ENCODE measurements at regions not wholly inside any gene's neighbourhood (a gene's known extent, or its start where the extent isn't known, plus 50 kb on each side); places are given as distances from the start of the nearest gene placed in this dataset.
"Not testable (repeated sequence)": the region's sequence is repeated elsewhere in the genome, so short reads cannot be mapped to it uniquely, and the experiment has no call there.

DNA sequence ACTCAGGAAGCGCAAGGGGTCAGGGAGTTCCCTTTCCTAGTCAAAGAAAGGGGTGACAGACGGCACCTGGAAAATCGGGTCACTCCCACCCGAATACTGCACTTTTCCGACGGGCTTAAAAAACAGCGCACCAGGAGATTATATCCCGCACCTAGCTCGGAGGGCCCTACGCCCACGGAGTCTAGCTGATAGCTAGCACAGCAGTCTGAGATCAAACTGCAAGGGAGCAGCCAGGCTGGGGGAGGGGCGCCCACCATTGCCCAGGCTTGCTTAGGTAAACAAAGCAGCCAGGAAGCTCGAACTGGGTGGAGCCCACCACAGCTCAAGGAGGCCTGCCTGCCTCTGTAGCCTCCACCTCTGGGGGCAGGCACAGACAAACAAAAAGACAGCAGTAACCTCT, 1416.8 kb downstream of the RPA4 start:
- TF ChIP-seq, protein P1, sequence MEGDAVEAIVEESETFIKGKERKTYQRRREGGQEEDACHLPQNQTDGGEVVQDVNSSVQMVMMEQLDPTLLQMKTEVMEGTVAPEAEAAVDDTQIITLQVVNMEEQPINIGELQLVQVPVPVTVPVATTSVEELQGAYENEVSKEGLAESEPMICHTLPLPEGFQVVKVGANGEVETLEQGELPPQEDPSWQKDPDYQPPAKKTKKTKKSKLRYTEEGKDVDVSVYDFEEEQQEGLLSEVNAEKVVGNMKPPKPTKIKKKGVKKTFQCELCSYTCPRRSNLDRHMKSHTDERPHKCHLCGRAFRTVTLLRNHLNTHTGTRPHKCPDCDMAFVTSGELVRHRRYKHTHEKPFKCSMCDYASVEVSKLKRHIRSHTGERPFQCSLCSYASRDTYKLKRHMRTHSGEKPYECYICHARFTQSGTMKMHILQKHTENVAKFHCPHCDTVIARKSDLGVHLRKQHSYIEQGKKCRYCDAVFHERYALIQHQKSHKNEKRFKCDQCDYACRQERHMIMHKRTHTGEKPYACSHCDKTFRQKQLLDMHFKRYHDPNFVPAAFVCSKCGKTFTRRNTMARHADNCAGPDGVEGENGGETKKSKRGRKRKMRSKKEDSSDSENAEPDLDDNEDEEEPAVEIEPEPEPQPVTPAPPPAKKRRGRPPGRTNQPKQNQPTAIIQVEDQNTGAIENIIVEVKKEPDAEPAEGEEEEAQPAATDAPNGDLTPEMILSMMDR (IDR thresholded peaks at IDR 0.05), result not testable (repeated sequence)
- not testable (repeated sequence) for TF ChIP-seq TCF7L2 (IDR thresholded peaks at IDR 0.05; ENCODE audit: low read depth, low read length); POLR2AphosphoS5 (IDR thresholded peaks at IDR 0.05; ENCODE audit: low read depth, low read length); SIN3A (IDR thresholded peaks at IDR 0.05; ENCODE audit: borderline replicate concordance, insufficient read depth, low read depth, low read length)
- TF ChIP-seq, protein P2, sequence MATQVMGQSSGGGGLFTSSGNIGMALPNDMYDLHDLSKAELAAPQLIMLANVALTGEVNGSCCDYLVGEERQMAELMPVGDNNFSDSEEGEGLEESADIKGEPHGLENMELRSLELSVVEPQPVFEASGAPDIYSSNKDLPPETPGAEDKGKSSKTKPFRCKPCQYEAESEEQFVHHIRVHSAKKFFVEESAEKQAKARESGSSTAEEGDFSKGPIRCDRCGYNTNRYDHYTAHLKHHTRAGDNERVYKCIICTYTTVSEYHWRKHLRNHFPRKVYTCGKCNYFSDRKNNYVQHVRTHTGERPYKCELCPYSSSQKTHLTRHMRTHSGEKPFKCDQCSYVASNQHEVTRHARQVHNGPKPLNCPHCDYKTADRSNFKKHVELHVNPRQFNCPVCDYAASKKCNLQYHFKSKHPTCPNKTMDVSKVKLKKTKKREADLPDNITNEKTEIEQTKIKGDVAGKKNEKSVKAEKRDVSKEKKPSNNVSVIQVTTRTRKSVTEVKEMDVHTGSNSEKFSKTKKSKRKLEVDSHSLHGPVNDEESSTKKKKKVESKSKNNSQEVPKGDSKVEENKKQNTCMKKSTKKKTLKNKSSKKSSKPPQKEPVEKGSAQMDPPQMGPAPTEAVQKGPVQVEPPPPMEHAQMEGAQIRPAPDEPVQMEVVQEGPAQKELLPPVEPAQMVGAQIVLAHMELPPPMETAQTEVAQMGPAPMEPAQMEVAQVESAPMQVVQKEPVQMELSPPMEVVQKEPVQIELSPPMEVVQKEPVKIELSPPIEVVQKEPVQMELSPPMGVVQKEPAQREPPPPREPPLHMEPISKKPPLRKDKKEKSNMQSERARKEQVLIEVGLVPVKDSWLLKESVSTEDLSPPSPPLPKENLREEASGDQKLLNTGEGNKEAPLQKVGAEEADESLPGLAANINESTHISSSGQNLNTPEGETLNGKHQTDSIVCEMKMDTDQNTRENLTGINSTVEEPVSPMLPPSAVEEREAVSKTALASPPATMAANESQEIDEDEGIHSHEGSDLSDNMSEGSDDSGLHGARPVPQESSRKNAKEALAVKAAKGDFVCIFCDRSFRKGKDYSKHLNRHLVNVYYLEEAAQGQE (IDR thresholded peaks at IDR 0.05; ENCODE audit: insufficient read depth in 1 of 2, low read depth in 2 of 2, low read length in 1 of 2), result not testable (repeated sequence)
